Fibroblast of lung (primary cell): ENCODE measurements at regions not wholly inside any gene's neighbourhood (a gene's known extent, or its start where the extent isn't known, plus 50 kb on each side); places are given as distances from the start of the nearest gene placed in this dataset.

Experiments used
- DNase-seq, 2 donors: peaks; one replicate each; pipeline versions ENCODE4 v3.0.0 to v3.0.0-alpha.2; 2010; ENCODE audit warnings: low read depth in 2 of 2
- H2AFZ ChIP-seq: 2 replicates; pipeline ENCODE4 v1.5.1; 2012; ENCODE audit warnings: low read length, control low read depth, inconsistent platforms
- H3K27ac ChIP-seq: 2 replicates; pipeline ENCODE4 v1.5.1; 2011; ENCODE audit warnings: low read length, control low read depth; ENCODE audit not compliant: insufficient read depth
- H3K27me3 ChIP-seq: 2 replicates; pipeline ENCODE4 v1.5.1; 2011; ENCODE audit warnings: mild to moderate bottlenecking, low read length; ENCODE audit not compliant: control insufficient read depth, insufficient read depth
- H3K36me3 ChIP-seq: 2 replicates; pipeline ENCODE4 v1.5.1; 2011; ENCODE audit warnings: low read length; ENCODE audit not compliant: control insufficient read depth, insufficient read depth
- H3K4me1 ChIP-seq: 2 replicates; pipeline ENCODE4 v1.5.1; 2011; ENCODE audit warnings: low read length; ENCODE audit not compliant: control insufficient read depth, insufficient read depth; ENCODE audit errors: extremely low read depth
- H3K4me2 ChIP-seq: 2 replicates; pipeline ENCODE4 v1.5.1; 2011; ENCODE audit warnings: low read length, control low read depth; ENCODE audit not compliant: insufficient read depth; ENCODE audit errors: extremely low read depth
- H3K4me3 ChIP-seq, 4 experiments: fragments of 200-600 bp in 1 of 4; sonication (generic) in 1 of 4; replicated peaks in 1 of 4; 2 replicates each; pipeline ENCODE4 v1.5.1; 2011 to 2016; ENCODE audit warnings: low read length in 4 of 4, low read depth in 3 of 4, mild to moderate bottlenecking in 3 of 4, control low read depth in 2 of 4, inconsistent platforms in 1 of 4, mixed read lengths in 1 of 4; ENCODE audit not compliant: insufficient read depth in 1 of 4; ENCODE audit errors: control extremely low read depth in 1 of 4
- H3K79me2 ChIP-seq: 2 replicates; pipeline ENCODE4 v1.5.1; 2012; ENCODE audit warnings: mild to moderate bottlenecking, low read length, inconsistent platforms; ENCODE audit not compliant: control insufficient read depth, insufficient read depth
- H3K9ac ChIP-seq: 2 replicates; pipeline ENCODE4 v1.5.1; 2011; ENCODE audit warnings: mild to moderate bottlenecking, low read length, control low read depth; ENCODE audit not compliant: insufficient read depth
- H3K9me3 ChIP-seq: 2 replicates; pipeline ENCODE4 v1.5.1; 2012; ENCODE audit warnings: low read depth, low read length; ENCODE audit not compliant: control insufficient read depth, insufficient read depth
- H4K20me1 ChIP-seq: 2 replicates; pipeline ENCODE4 v1.5.1; 2011; ENCODE audit warnings: low read length; ENCODE audit not compliant: control insufficient read depth, insufficient read depth; ENCODE audit errors: extremely low read depth
- CTCF ChIP-seq, 2 donors: IDR thresholded peaks in 1 of 2; conservative IDR thresholded peaks in 1 of 2; 1 replicate in 1 of 2; 2 replicates in 1 of 2; pipeline ENCODE4 v1.5.1; 2011 to 2012; ENCODE audit warnings: low read length in 2 of 2, control low read depth in 1 of 2, inconsistent platforms in 1 of 2, low read depth in 1 of 2, mild to moderate bottlenecking in 1 of 2
- EZH2 ChIP-seq: IDR thresholded peaks from 2 replicates; pipeline ENCODE4 v1.5.1; 2012; ENCODE audit warnings: low read length, control low read depth, mild to moderate bottlenecking; ENCODE audit errors: missing control alignments

GRCh38 chr5:52419357-52419756 lies 368.4 kb upstream of the ITGA1 start:
- no peak for TF ChIP-seq EZH2

DNA sequence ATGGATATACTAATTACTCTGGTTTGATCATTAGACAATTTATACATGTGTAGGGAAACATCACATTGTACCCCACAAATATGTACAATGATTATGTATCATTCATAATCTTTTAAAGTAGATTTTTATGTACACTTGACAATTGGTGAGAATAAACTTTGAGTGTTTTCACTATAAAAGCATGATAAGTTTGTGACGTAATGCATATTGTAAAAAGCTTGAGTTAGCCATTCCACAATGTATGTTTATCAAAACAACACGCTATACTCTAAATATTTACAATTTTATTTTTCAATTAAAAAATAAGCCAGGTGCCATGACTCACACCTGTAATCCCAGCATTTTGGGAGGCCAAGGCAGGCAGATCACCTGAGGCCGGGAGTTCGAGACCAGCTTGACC lies 360.1 kb upstream of the ITGA1 start:
- Histone ChIP-seq H3K4me2 (no peak overlapping the region), H3K9ac (no peak overlapping the region), H3K36me3 (no peaks in the 10 kb centered on the region), H3K9me3 (no peaks in the 10 kb centered on the region), H2AFZ (no peak overlapping the region), H4K20me1 (no peaks in the 10 kb centered on the region), H3K27ac (no peak overlapping the region), H3K4me3 (no peak overlapping the region), H3K79me2 (no peaks in the 10 kb centered on the region), H3K27me3 (no peaks in the 10 kb centered on the region), H3K4me1 (no peaks in the 10 kb centered on the region)
- no peak for TF ChIP-seq EZH2
- TF ChIP-seq CTCF (conservative IDR thresholded peaks at IDR 0.05 in 1 of 2, IDR thresholded peaks at IDR 0.05 in 1 of 2; ENCODE audit: low read depth in 1 of 2, low read length in 2 of 2) = no peak
- no peak for DNase-seq

More at GRCh38 chr5:52419357-52419756, 368.4 kb upstream of the ITGA1 start:
- Histone ChIP-seq H2AFZ (no peak overlapping the region), H3K27ac (no peak overlapping the region), H3K36me3 (no peaks in the 10 kb centered on the region), H3K9me3 (no peaks in the 10 kb centered on the region), H3K9ac (no peak overlapping the region), H3K4me3 (no peak overlapping the region), H3K4me1 (no peaks in the 10 kb centered on the region), H3K27me3 (no peaks in the 10 kb centered on the region), H3K79me2 (no peaks in the 10 kb centered on the region), H3K4me2 (no peak overlapping the region), H4K20me1 (no peaks in the 10 kb centered on the region)
- DNase-seq = no peak

DNA sequence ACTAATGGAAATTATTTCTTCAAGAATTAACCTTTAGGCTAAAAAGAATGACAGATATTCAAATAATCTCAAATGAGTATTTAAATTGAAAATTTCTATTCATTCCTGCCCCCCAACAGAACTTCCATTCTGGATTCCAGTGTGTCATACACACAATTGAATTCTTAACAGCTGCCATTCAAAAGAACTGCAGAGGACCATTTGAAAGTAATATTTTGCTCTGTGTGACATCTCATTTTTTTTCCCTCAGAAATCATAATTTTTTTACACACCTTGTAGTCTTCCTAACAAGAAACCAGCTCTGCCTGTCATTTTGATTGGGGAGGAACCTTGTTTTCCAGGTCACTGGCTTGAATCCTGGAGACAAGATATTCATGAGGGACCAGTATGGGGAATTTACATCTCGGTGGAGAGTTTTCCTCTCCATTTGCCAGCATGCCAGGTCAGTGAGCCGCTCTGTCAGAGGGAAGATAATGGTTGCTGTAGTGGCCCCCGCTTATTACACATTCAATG lies 358.7 kb upstream of the ITGA1 start:
- H4K20me1 ChIP-seq = no peaks in the 10 kb centered on the region
- H3K9me3 ChIP-seq = no peaks in the 10 kb centered on the region
- no peaks in the 10 kb centered on the region for H3K4me1 ChIP-seq
- no peak for TF ChIP-seq EZH2
- TF ChIP-seq CTCF (conservative IDR thresholded peaks at IDR 0.05 in 1 of 2, IDR thresholded peaks at IDR 0.05 in 1 of 2; ENCODE audit: low read depth in 1 of 2, low read length in 2 of 2) = no peak
- no peak for DNase-seq
- H3K9ac ChIP-seq = no peak overlapping the region
- no peak overlapping the region for H3K27ac ChIP-seq
- H3K36me3 ChIP-seq = no peaks in the 10 kb centered on the region
- no peak overlapping the region for H3K4me3 ChIP-seq
- no peaks in the 10 kb centered on the region for H3K27me3 ChIP-seq
- no peaks in the 10 kb centered on the region for H3K79me2 ChIP-seq
- H2AFZ ChIP-seq = no peak overlapping the region
- no peak overlapping the region for H3K4me2 ChIP-seq
